Mucosa of stomach (tissue), 1 donor: ENCODE measurements at regions not wholly inside any gene's neighbourhood (a gene's known extent, or its start where the extent isn't known, plus 50 kb on each side); places are given as distances from the start of the nearest gene placed in this dataset.

Experiments
- H3K27me3 ChIP-seq: one replicate; pipeline ENCODE4 v1.7.0; 2013; ENCODE audit warnings: mild to moderate bottlenecking, low read length; ENCODE audit not compliant: control insufficient read depth, insufficient read depth
- H3K36me3 ChIP-seq: one replicate; pipeline ENCODE4 v1.7.0; 2013; ENCODE audit warnings: low read length; ENCODE audit not compliant: control insufficient read depth, insufficient read depth
- H3K4me1 ChIP-seq: one replicate; pipeline ENCODE4 v1.7.0; 2013; ENCODE audit warnings: mild to moderate bottlenecking, low read length; ENCODE audit not compliant: control insufficient read depth, insufficient read depth
- H3K4me3 ChIP-seq: one replicate; pipeline ENCODE4 v1.7.0; 2013; ENCODE audit warnings: low read length
- H3K9ac ChIP-seq: one replicate; pipeline ENCODE4 v1.7.0; 2013; ENCODE audit warnings: mild to moderate bottlenecking, low read length, moderate library complexity
- H3K9me3 ChIP-seq: one replicate; pipeline ENCODE4 v1.7.0; 2013; ENCODE audit warnings: mild to moderate bottlenecking, low read length, moderate library complexity; ENCODE audit not compliant: control insufficient read depth
- donor health status: Pancreatic carcinoma.

- H3K36me3 ChIP-seq = no peaks in the 10 kb centered on the region
- H3K4me3 ChIP-seq = no peak overlapping the region
- H3K9ac ChIP-seq = no peak overlapping the region
- H3K9me3 ChIP-seq = no peaks in the 10 kb centered on the region
- no peaks in the 10 kb centered on the region for H3K4me1 ChIP-seq
- H3K27me3 ChIP-seq = no peaks in the 10 kb centered on the region
These were observed 415.7 kb upstream of the ROBO2 start for GRCh38 chr3:76624164-76624563.

- Histone ChIP-seq H3K4me3 (no peak overlapping the region), H3K9ac (no peak overlapping the region), H3K36me3 (no peaks in the 10 kb centered on the region), H3K4me1 (no peaks in the 10 kb centered on the region), H3K9me3 (no peaks in the 10 kb centered on the region), H3K27me3 (no peaks in the 10 kb centered on the region)
These were observed 412.7 kb upstream of the ROBO2 start for GRCh38 chr3:76627236-76627635.

GRCh38 chr3:76631251-76631650 lies 408.6 kb upstream of the ROBO2 start:
- H3K27me3 ChIP-seq = no peaks in the 10 kb centered on the region
- H3K36me3 ChIP-seq = no peaks in the 10 kb centered on the region

GRCh38 chr3:76638006-76638405 lies 401.9 kb upstream of the ROBO2 start:
- H3K36me3 ChIP-seq = no peaks in the 10 kb centered on the region
- no peaks in the 10 kb centered on the region for H3K27me3 ChIP-seq
- no peaks in the 10 kb centered on the region for H3K9me3 ChIP-seq
- no peaks in the 10 kb centered on the region for H3K4me1 ChIP-seq
- H3K4me3 ChIP-seq = no peak overlapping the region
- no peak overlapping the region for H3K9ac ChIP-seq

More at GRCh38 chr3:76631251-76631650, 408.6 kb upstream of the ROBO2 start:
- no peak overlapping the region for H3K4me3 ChIP-seq
- no peak overlapping the region for H3K9ac ChIP-seq
- no peaks in the 10 kb centered on the region for H3K9me3 ChIP-seq
- H3K4me1 ChIP-seq = no peaks in the 10 kb centered on the region

- Histone ChIP-seq H3K27me3 (no peaks in the 10 kb centered on the region), H3K4me3 (no peak overlapping the region), H3K4me1 (no peaks in the 10 kb centered on the region), H3K9me3 (no peaks in the 10 kb centered on the region), H3K36me3 (no peaks in the 10 kb centered on the region), H3K9ac (no peak overlapping the region)
These were observed 396.1 kb upstream of the ROBO2 start for GRCh38 chr3:76643623-76644304.

GRCh38 chr3:76644305-76644675 lies 395.6 kb upstream of the ROBO2 start:
- H3K4me1 ChIP-seq = no peaks in the 10 kb centered on the region
- no peak overlapping the region for H3K4me3 ChIP-seq
- no peak overlapping the region for H3K9ac ChIP-seq
- no peaks in the 10 kb centered on the region for H3K36me3 ChIP-seq
- H3K9me3 ChIP-seq = no peaks in the 10 kb centered on the region
- no peaks in the 10 kb centered on the region for H3K27me3 ChIP-seq

GRCh38 chr3:76645724-76646123 lies 394.2 kb upstream of the ROBO2 start:
- Histone ChIP-seq H3K9ac (no peak overlapping the region), H3K36me3 (no peaks in the 10 kb centered on the region), H3K27me3 (no peaks in the 10 kb centered on the region), H3K4me3 (no peak overlapping the region), H3K9me3 (no peaks in the 10 kb centered on the region), H3K4me1 (no peaks in the 10 kb centered on the region)

GRCh38 chr3:76646921-76647562 lies 392.9 kb upstream of the ROBO2 start:
- no peaks in the 10 kb centered on the region for H3K36me3 ChIP-seq
- H3K4me1 ChIP-seq = no peaks in the 10 kb centered on the region
- no peak overlapping the region for H3K4me3 ChIP-seq
- H3K9ac ChIP-seq = no peak overlapping the region
- no peaks in the 10 kb centered on the region for H3K27me3 ChIP-seq
- H3K9me3 ChIP-seq = no peaks in the 10 kb centered on the region

- Histone ChIP-seq H3K9ac (no peak overlapping the region), H3K4me1 (no peaks in the 10 kb centered on the region), H3K4me3 (no peak overlapping the region), H3K9me3 (no peaks in the 10 kb centered on the region), H3K36me3 (no peaks in the 10 kb centered on the region), H3K27me3 (no peaks in the 10 kb centered on the region)
These were observed 388.1 kb upstream of the ROBO2 start for GRCh38 chr3:76651784-76652183.

- Histone ChIP-seq H3K36me3 (no peaks in the 10 kb centered on the region), H3K4me1 (no peaks in the 10 kb centered on the region), H3K9ac (no peak overlapping the region), H3K27me3 (no peaks in the 10 kb centered on the region), H3K9me3 (no peaks in the 10 kb centered on the region), H3K4me3 (no peak overlapping the region)
These were observed 387.4 kb upstream of the ROBO2 start for GRCh38 chr3:76652524-76652923.

GRCh38 chr3:76653640-76654251 lies 386.2 kb upstream of the ROBO2 start:
- Histone ChIP-seq H3K4me3 (no peak overlapping the region), H3K9me3 (no peaks in the 10 kb centered on the region), H3K4me1 (no peaks in the 10 kb centered on the region), H3K27me3 (no peaks in the 10 kb centered on the region), H3K9ac (no peak overlapping the region), H3K36me3 (no peaks in the 10 kb centered on the region)

GRCh38 chr3:76656531-76657070 lies 383.3 kb upstream of the ROBO2 start:
- Histone ChIP-seq H3K36me3 (no peaks in the 10 kb centered on the region), H3K9me3 (no peaks in the 10 kb centered on the region), H3K4me3 (no peak overlapping the region), H3K27me3 (no peaks in the 10 kb centered on the region), H3K4me1 (no peaks in the 10 kb centered on the region), H3K9ac (no peak overlapping the region)
